Endodermal cell (in vitro differentiated cells): ENCODE measurements at regions not wholly inside any gene's neighbourhood (a gene's known extent, or its start where the extent isn't known, plus 50 kb on each side); places are given as distances from the start of the nearest gene placed in this dataset.

ENCODE experiments used
- DNase-seq: peaks from one replicate; pipeline ENCODE4 v3.0.0-alpha.2; 2017
- H3K27ac ChIP-seq: 2 replicates; pipeline ENCODE4 v1.5.1; 2013; ENCODE audit warnings: mild to moderate bottlenecking, low read depth, low read length, moderate library complexity
- H3K27me3 ChIP-seq: 2 replicates; pipeline ENCODE4 v1.6.1; 2013; ENCODE audit warnings: mild to moderate bottlenecking, low read length, moderate library complexity; ENCODE audit not compliant: insufficient read depth, control insufficient read depth, poor library complexity, severe bottlenecking
- H3K36me3 ChIP-seq: 2 replicates; pipeline ENCODE4 v1.7.0; 2013; ENCODE audit warnings: mild to moderate bottlenecking, low read length, moderate library complexity; ENCODE audit not compliant: control insufficient read depth, insufficient read depth
- H3K4me1 ChIP-seq: one replicate; pipeline ENCODE4 v1.7.0; 2013; ENCODE audit warnings: low read length; ENCODE audit not compliant: control insufficient read depth, insufficient read depth
- H3K4me3 ChIP-seq: 2 replicates; pipeline ENCODE4 v1.5.1; 2013; ENCODE audit warnings: mild to moderate bottlenecking, low read length, moderate library complexity
- H3K9ac ChIP-seq: 2 replicates; pipeline ENCODE4 v1.6.1; 2013; ENCODE audit warnings: mild to moderate bottlenecking, low read length, moderate library complexity; ENCODE audit not compliant: poor library complexity, severe bottlenecking; ENCODE audit errors: extremely low read depth
- H3K9me3 ChIP-seq: 2 replicates; pipeline ENCODE4 v1.6.1; 2013; ENCODE audit warnings: mild to moderate bottlenecking, low read length, moderate library complexity; ENCODE audit not compliant: control insufficient read depth
- H3K27ac Mint-ChIP-seq: 2 replicates; pipeline ENCODE4 v1.8.0; 2020; ENCODE audit warnings: mixed read lengths
- H3K27me3 Mint-ChIP-seq: 2 replicates; pipeline ENCODE4 v1.8.0; 2021; ENCODE audit warnings: mild to moderate bottlenecking, mixed read lengths; ENCODE audit not compliant: insufficient read depth
- H3K36me3 Mint-ChIP-seq: 2 replicates; pipeline ENCODE4 v1.8.0; 2020; ENCODE audit warnings: low read depth, mixed read lengths
- H3K4me1 Mint-ChIP-seq: 2 replicates; pipeline ENCODE4 v1.8.0; 2020; ENCODE audit warnings: mixed read lengths
- H3K4me3 Mint-ChIP-seq: 2 replicates; pipeline ENCODE4 v1.8.0; 2020; ENCODE audit warnings: mild to moderate bottlenecking, moderate library complexity, mixed read lengths
- H3K9me3 Mint-ChIP-seq: 2 replicates; pipeline ENCODE4 v1.8.0; 2020; ENCODE audit warnings: mild to moderate bottlenecking, mixed read lengths
- WGBS, 2 experiments: methylation state at CpG; one replicate each; pipeline versions ENCODE4 v1.1.5 to v1.1.7; 2013; ENCODE audit warnings: missing lambda C conversion rate in 2 of 2, mixed read lengths in 1 of 2; ENCODE audit not compliant: insufficient coverage in 1 of 2, insufficient read length in 1 of 2; 5-methylcytosine and 5-hydroxymethylcytosine counted together
- TF ChIP-seq, protein P1 (sequence below): fragments of 200-600 bp; sonication (generic); conservative IDR thresholded peaks from 2 replicates; pipeline ENCODE4 v1.5.0; 2021; ENCODE audit warnings: antibody characterized with exemption, mild to moderate bottlenecking

DNA sequence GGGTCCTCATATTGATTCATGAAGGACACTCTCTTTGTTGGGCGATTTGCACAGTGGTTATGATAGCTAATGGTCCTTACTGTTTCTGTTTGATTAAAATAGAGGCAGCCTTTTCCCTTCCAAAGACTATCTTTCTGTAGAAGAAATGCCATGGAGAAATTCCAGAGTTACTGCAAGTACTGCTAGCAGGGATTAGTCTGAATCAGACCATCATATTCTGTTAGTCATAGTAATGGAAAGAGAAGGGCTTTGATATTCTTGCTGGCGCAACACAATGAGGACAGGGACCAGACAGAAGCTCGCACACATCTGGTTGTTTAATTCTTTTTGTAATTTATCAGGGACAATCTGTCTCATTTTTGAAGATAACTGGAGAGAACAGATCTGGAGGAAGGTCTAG, 304.5 kb upstream of the FZD8 start:
- Mint-ChIP-seq H3K4me1 (peaks cover 22% of the 10 kb centered on the region), H3K27ac (no peak overlapping the region), H3K4me3 (no peak overlapping the region), H3K36me3 (no peaks in the 10 kb centered on the region), H3K9me3 (no peaks in the 10 kb centered on the region), H3K27me3 (peaks cover 17% of the 10 kb centered on the region)
- Histone ChIP-seq H3K9me3 (no peaks in the 10 kb centered on the region), H3K9ac (no peak overlapping the region), H3K27ac (no peak overlapping the region), H3K4me3 (no peak overlapping the region), H3K27me3 (peaks cover 6% of the 10 kb centered on the region), H3K36me3 (no peaks in the 10 kb centered on the region), H3K4me1 (peaks cover 4% of the 10 kb centered on the region)
- DNase-seq = no peak
- WGBS, 2 experiments = 96 to 99% methylated on average over 3 of the region's 3 CpGs
- TF ChIP-seq, protein P1, sequence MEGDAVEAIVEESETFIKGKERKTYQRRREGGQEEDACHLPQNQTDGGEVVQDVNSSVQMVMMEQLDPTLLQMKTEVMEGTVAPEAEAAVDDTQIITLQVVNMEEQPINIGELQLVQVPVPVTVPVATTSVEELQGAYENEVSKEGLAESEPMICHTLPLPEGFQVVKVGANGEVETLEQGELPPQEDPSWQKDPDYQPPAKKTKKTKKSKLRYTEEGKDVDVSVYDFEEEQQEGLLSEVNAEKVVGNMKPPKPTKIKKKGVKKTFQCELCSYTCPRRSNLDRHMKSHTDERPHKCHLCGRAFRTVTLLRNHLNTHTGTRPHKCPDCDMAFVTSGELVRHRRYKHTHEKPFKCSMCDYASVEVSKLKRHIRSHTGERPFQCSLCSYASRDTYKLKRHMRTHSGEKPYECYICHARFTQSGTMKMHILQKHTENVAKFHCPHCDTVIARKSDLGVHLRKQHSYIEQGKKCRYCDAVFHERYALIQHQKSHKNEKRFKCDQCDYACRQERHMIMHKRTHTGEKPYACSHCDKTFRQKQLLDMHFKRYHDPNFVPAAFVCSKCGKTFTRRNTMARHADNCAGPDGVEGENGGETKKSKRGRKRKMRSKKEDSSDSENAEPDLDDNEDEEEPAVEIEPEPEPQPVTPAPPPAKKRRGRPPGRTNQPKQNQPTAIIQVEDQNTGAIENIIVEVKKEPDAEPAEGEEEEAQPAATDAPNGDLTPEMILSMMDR = no peak

DNA sequence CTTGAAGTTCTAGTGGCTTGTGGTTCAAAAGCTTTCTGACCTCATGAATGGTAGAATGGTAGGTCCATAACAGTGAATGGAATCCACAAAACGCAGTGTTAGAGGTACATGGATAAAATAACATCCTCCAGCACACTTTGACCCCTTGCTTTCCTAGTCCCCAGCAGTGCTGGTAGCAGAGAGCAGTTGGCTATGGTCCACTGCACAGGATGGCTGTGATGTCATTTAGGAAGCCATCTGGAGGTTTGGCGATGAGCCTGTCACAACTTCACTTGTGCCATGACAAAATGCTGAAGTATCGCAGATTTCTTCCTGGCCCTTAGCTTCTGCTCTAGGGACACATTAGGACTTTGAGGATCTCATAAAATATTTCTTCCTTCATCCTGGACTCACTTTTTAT, 300.0 kb upstream of the FZD8 start:
- H3K27me3 Mint-ChIP-seq = peaks cover 15% of the 10 kb centered on the region
- TF ChIP-seq, protein P1 = no peak
- no peak overlapping the region for H3K27ac Mint-ChIP-seq
- Histone ChIP-seq H3K4me3 (no peak overlapping the region), H3K36me3 (no peaks in the 10 kb centered on the region), H3K27ac (no peak overlapping the region), H3K9ac (no peak overlapping the region), H3K27me3 (peaks cover 6% of the 10 kb centered on the region), H3K9me3 (no peaks in the 10 kb centered on the region), H3K4me1 (no peaks in the 10 kb centered on the region)
- H3K36me3 Mint-ChIP-seq = no peaks in the 10 kb centered on the region
- H3K4me1 Mint-ChIP-seq = peaks cover 13% of the 10 kb centered on the region
- H3K9me3 Mint-ChIP-seq = no peaks in the 10 kb centered on the region
- no peak for DNase-seq
- no peak overlapping the region for H3K4me3 Mint-ChIP-seq
- 96 to 97% methylated on average over 3 of the region's 3 CpGs for WGBS, 2 experiments

DNA sequence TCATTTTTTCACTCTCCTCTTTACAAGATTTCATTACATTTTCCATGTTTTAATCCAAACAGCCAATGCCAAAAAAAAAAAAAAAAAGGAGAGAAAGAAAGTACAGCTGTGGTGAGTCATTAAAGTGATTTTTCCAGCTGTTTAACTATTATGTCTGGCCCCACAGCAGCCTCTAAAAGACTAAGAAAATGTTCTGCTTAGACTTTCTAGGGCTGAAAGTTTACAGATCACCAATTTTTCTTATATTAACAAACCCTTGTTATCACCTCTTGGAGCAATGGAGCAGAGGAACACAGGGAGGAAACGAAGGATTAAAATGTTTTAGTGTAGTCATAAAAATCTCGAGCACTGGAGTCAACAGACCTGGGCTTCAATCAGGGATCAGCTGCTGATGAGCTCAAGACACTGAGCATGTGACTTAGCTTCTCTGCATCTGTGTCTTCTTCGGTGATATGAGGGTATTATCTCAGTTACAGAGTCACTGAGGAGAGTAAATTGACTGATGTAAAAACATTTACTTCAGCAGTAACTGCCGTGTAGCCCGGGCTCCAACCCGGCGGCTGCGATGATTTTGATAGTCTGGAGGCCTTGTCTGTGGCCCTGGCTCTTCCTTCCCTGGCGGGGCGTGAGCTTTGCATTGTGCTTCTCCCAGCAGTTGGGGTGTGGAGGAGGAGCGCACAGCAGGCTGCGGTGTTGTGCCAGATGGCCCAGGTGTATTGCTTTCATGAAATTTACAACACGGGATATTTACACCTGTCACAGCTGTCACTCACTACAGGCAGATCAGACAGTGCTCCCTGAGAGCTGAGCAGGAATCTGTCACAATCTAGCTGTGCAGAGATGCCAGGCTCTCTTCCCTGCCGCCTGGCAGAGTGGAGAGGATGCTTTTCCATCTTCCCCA, 298.3 kb upstream of the FZD8 start:
- H3K27ac Mint-ChIP-seq = no peak overlapping the region
- peaks cover 13% of the 10 kb centered on the region for H3K4me1 Mint-ChIP-seq
- H3K4me3 Mint-ChIP-seq = no peak overlapping the region
- H3K9ac ChIP-seq = no peak overlapping the region
- peak; percentile 85 for DNase-seq
- no peaks in the 10 kb centered on the region for H3K9me3 Mint-ChIP-seq
- WGBS, 2 experiments = 49 to 51% methylated on average over 9 to 14 of the region's 14 CpGs
- no peak overlapping the region for H3K4me3 ChIP-seq
- no peaks in the 10 kb centered on the region for H3K4me1 ChIP-seq
- H3K27me3 ChIP-seq = no peaks in the 10 kb centered on the region
- H3K9me3 ChIP-seq = no peaks in the 10 kb centered on the region
- H3K36me3 Mint-ChIP-seq = no peaks in the 10 kb centered on the region
- TF ChIP-seq, protein P1 = no peak
- no peaks in the 10 kb centered on the region for H3K36me3 ChIP-seq
- H3K27me3 Mint-ChIP-seq = peaks cover 11% of the 10 kb centered on the region
- no peak overlapping the region for H3K27ac ChIP-seq
